ENCODE measurements at regions not wholly inside any gene's neighbourhood (a gene's known extent, or its start where the extent isn't known, plus 50 kb on each side); places are given as distances from the start of the nearest gene placed in this dataset.

GRCh38 chrY:15600565-15600964 lies 1076.2 kb downstream of the NLGN4Y start:
- no peak for TF ChIP-seq EZH2 (IDR thresholded peaks at IDR 0.05; ENCODE audit: borderline replicate concordance, low read length)
- no peak for TF ChIP-seq CTCF (IDR thresholded peaks at IDR 0.05; ENCODE audit: low read length)

Data from OCI-LY1 (cell line).